ENCODE measurements at regions not wholly inside any gene's neighbourhood (a gene's known extent, or its start where the extent isn't known, plus 50 kb on each side); places are given as distances from the start of the nearest gene placed in this dataset.
"Not testable (repeated sequence)": the region's sequence is repeated elsewhere in the genome, so short reads cannot be mapped to it uniquely, and the experiment has no call there.

GRCh38 chr10:8602821-8603220 lies 548.3 kb downstream of the GATA3 start:
- DNase-seq (ENCODE audit: low read depth): no peak

- no peak for DNase-seq (ENCODE audit: low read depth)
These were observed 559.6 kb downstream of the GATA3 start for GRCh38 chr10:8614054-8614565.

GRCh38 chr10:8615118-8615517 lies 560.6 kb downstream of the GATA3 start:
- DNase-seq (ENCODE audit: low read depth): no peak

GRCh38 chr10:8616166-8616565 lies 561.7 kb downstream of the GATA3 start:
- DNase-seq (ENCODE audit: low read depth): no peak

GRCh38 chr10:8617792-8618191 lies 563.3 kb downstream of the GATA3 start:
- no peak for DNase-seq (ENCODE audit: low read depth)

- no peak for DNase-seq (ENCODE audit: low read depth)
These were observed 564.3 kb downstream of the GATA3 start for GRCh38 chr10:8618834-8619233.

- DNase-seq (ENCODE audit: low read depth): no peak
These were observed 573.9 kb downstream of the GATA3 start for GRCh38 chr10:8628351-8628750.

- DNase-seq (ENCODE audit: low read depth): no peak
These were observed 579.4 kb downstream of the GATA3 start for GRCh38 chr10:8633909-8634308.

GRCh38 chr10:8636371-8636770 lies 581.9 kb downstream of the GATA3 start:
- DNase-seq (ENCODE audit: low read depth): no peak

GRCh38 chr10:8637640-8638039 lies 583.2 kb downstream of the GATA3 start:
- DNase-seq (ENCODE audit: low read depth): no peak

- no peak for DNase-seq (ENCODE audit: low read depth)
These were observed 583.7 kb downstream of the GATA3 start for GRCh38 chr10:8638088-8638672.

GRCh38 chr10:8639486-8640185 lies 585.1 kb downstream of the GATA3 start:
- DNase-seq (ENCODE audit: low read depth): no peak

- no peak for DNase-seq (ENCODE audit: low read depth)
These were observed 585.8 kb downstream of the GATA3 start for GRCh38 chr10:8640301-8640700.

- no peak for DNase-seq (ENCODE audit: low read depth)
These were observed 586.4 kb downstream of the GATA3 start for GRCh38 chr10:8640878-8641277.

GRCh38 chr10:8656261-8656660 lies 601.8 kb downstream of the GATA3 start:
- DNase-seq (ENCODE audit: low read depth): no peak

- DNase-seq (ENCODE audit: low read depth): no peak
These were observed 605.5 kb downstream of the GATA3 start for GRCh38 chr10:8659982-8660381.

- DNase-seq (ENCODE audit: low read depth): no peak
These were observed 607.4 kb downstream of the GATA3 start for GRCh38 chr10:8661886-8662285.

GRCh38 chr10:8663131-8663530 lies 608.6 kb downstream of the GATA3 start:
- no peak for DNase-seq (ENCODE audit: low read depth)

GRCh38 chr10:8665322-8665721 lies 610.8 kb downstream of the GATA3 start:
- no peak for DNase-seq (ENCODE audit: low read depth)

GRCh38 chr10:8670461-8670860 lies 616.0 kb downstream of the GATA3 start:
- DNase-seq (ENCODE audit: low read depth): no peak

- DNase-seq (ENCODE audit: low read depth): no peak
These were observed 619.7 kb downstream of the GATA3 start for GRCh38 chr10:8674230-8674629.

GRCh38 chr10:8677642-8678041 lies 623.2 kb downstream of the GATA3 start:
- no peak for DNase-seq (ENCODE audit: low read depth)

- not testable (repeated sequence) for DNase-seq (ENCODE audit: low read depth)
These were observed 630.4 kb downstream of the GATA3 start for GRCh38 chr10:8684916-8685315.

- no peak for DNase-seq (ENCODE audit: low read depth)
These were observed 634.4 kb downstream of the GATA3 start for GRCh38 chr10:8688881-8689280.

Measured in stimulated activated CD8-positive, alpha-beta memory T cell treated with anti-CD3 and anti-CD28 coated beads, Interleukin-15, amount 100 ng/mL, for 24 hours (primary cell).